WTC11 (cell line): ENCODE measurements at regions not wholly inside any gene's neighbourhood (a gene's known extent, or its start where the extent isn't known, plus 50 kb on each side); places are given as distances from the start of the nearest gene placed in this dataset.

ENCODE experiments used
- ATAC-seq: fragments of 200-7000 bp; cut with Tn5 transposase; 2 replicates; pipeline ENCODE4 v1.10.0; 2021; ENCODE audit warnings: mild to moderate bottlenecking, moderate library complexity
- CTCF ChIA-PET: fragments of 300-600 bp; sonication (Branson Sonifier 250); formaldehyde crosslinking; loops from one replicate; lab custom pipeline; 2021; ENCODE audit warnings: antibody characterized with exemption; lab: Charles Lee
- POLR2A ChIA-PET: fragments of 350-600 bp; sonication (Branson Sonifier 250); formaldehyde crosslinking; loops from one replicate; lab custom pipeline; 2021; ENCODE audit warnings: antibody characterized with exemption; lab: Charles Lee
- DNase-seq: peaks from one replicate; pipeline ENCODE4 v3.0.0; 2021; ENCODE audit warnings: low spot score
- H3K27ac Mint-ChIP-seq: 2 replicates; pipeline ENCODE4 v1.8.0; 2021; ENCODE audit warnings: mixed read lengths
- H3K27me3 Mint-ChIP-seq: 2 replicates; pipeline ENCODE4 v1.8.0; 2021; ENCODE audit warnings: low read depth, mild to moderate bottlenecking, moderate library complexity, mixed read lengths
- H3K36me3 Mint-ChIP-seq: 2 replicates; pipeline ENCODE4 v1.8.0; 2021; ENCODE audit warnings: mixed read lengths
- H3K4me1 Mint-ChIP-seq: 2 replicates; pipeline ENCODE4 v1.8.0; 2022; ENCODE audit warnings: mixed read lengths
- H3K4me3 Mint-ChIP-seq: 2 replicates; pipeline ENCODE4 v1.8.0; 2021; ENCODE audit warnings: mild to moderate bottlenecking, moderate library complexity, mixed read lengths
- H3K9me3 Mint-ChIP-seq: 2 replicates; pipeline ENCODE4 v1.8.0; 2021; ENCODE audit warnings: mixed read lengths
- GABPB1 ChIP-seq: sonication (generic); formaldehyde crosslinking; IDR thresholded peaks from 2 replicates; pipeline ENCODE4 v1.8.1; 2023; ENCODE audit warnings: mild to moderate bottlenecking, missing genetic modification reagents
- IRF2 ChIP-seq: sonication (generic); formaldehyde crosslinking; IDR thresholded peaks from 2 replicates; pipeline ENCODE4 v1.8.0; 2022; ENCODE audit warnings: low read depth, missing genetic modification reagents, borderline replicate concordance
- JUN ChIP-seq: sonication (generic); formaldehyde crosslinking; IDR thresholded peaks from 2 replicates; pipeline ENCODE4 v1.8.0; 2023; ENCODE audit warnings: mild to moderate bottlenecking, missing genetic modification reagents
- NFATC4 ChIP-seq: fragments of 250-450 bp; sonication (Bioruptor Pico); IDR thresholded peaks from 2 replicates; pipeline ENCODE4 v1.9.0; 2021; ENCODE audit warnings: mild to moderate bottlenecking
- NFE2L1 ChIP-seq: sonication (generic); formaldehyde crosslinking; IDR thresholded peaks from 2 replicates; pipeline ENCODE4 v1.8.1; 2023; ENCODE audit warnings: missing genetic modification reagents
- NR3C1 ChIP-seq: sonication (generic); formaldehyde crosslinking; conservative IDR thresholded peaks from 2 replicates; pipeline ENCODE4 v1.8.1; 2023; ENCODE audit warnings: low read depth, mild to moderate bottlenecking, missing genetic modification reagents
- SMAD4 ChIP-seq: sonication (generic); formaldehyde crosslinking; IDR thresholded peaks from 2 replicates; pipeline ENCODE4 v1.8.0; 2022; ENCODE audit warnings: mild to moderate bottlenecking, missing genetic modification reagents
- STAT6 ChIP-seq: sonication (generic); formaldehyde crosslinking; conservative IDR thresholded peaks from 2 replicates; pipeline ENCODE4 v1.8.1; 2023; ENCODE audit warnings: mild to moderate bottlenecking, low read depth, missing genetic modification reagents, moderate library complexity
- TCF7 ChIP-seq: sonication (generic); formaldehyde crosslinking; IDR thresholded peaks from 2 replicates; pipeline ENCODE4 v1.8.0; 2022; ENCODE audit warnings: mild to moderate bottlenecking, low read depth, missing genetic modification reagents, moderate library complexity
- TEAD1 ChIP-seq: sonication (generic); formaldehyde crosslinking; IDR thresholded peaks from 2 replicates; pipeline ENCODE4 v1.8.0; 2022; ENCODE audit warnings: mild to moderate bottlenecking, missing genetic modification reagents
- TP53 ChIP-seq: sonication (generic); formaldehyde crosslinking; IDR thresholded peaks from 2 replicates; pipeline ENCODE4 v1.8.1; 2023; ENCODE audit warnings: mild to moderate bottlenecking, missing genetic modification reagents
- ZNF121 ChIP-seq: sonication (generic); formaldehyde crosslinking; IDR thresholded peaks from 2 replicates; pipeline ENCODE4 v1.8.0; 2023; ENCODE audit warnings: missing genetic modification reagents
- ZNF219 ChIP-seq: sonication (generic); formaldehyde crosslinking; IDR thresholded peaks from 2 replicates; pipeline ENCODE4 v1.8.0; 2023; ENCODE audit warnings: missing genetic modification reagents, mild to moderate bottlenecking, borderline replicate concordance
- ZNF416 ChIP-seq: fragments of 250-450 bp; sonication (Bioruptor Pico); IDR thresholded peaks from 2 replicates; pipeline ENCODE4 v1.9.0; 2021; ENCODE audit warnings: mild to moderate bottlenecking, inconsistent platforms
- ZNF423 ChIP-seq: fragments of 250-450 bp; sonication (Bioruptor Pico); IDR thresholded peaks from 2 replicates; pipeline ENCODE4 v2.1.2; 2022; ENCODE audit warnings: mild to moderate bottlenecking, moderate library complexity
- ZNF532 ChIP-seq: fragments of 250-450 bp; sonication (Bioruptor Pico); IDR thresholded peaks from 2 replicates; pipeline ENCODE4 v1.9.0; 2021; ENCODE audit warnings: mild to moderate bottlenecking, borderline replicate concordance
- TF ChIP-seq, protein P1 (sequence below): sonication (generic); formaldehyde crosslinking; IDR thresholded peaks from 2 replicates; pipeline ENCODE4 v1.8.0; 2023; ENCODE audit warnings: missing genetic modification reagents
- TF ChIP-seq, protein P2 (sequence below): sonication (generic); formaldehyde crosslinking; IDR thresholded peaks from 2 replicates; pipeline ENCODE4 v1.8.0; 2022; ENCODE audit warnings: missing genetic modification reagents
- TF ChIP-seq, protein P3 (sequence below): sonication (generic); formaldehyde crosslinking; IDR thresholded peaks from 2 replicates; pipeline ENCODE4 v1.8.1; 2023; ENCODE audit warnings: mild to moderate bottlenecking, missing genetic modification reagents
- TF ChIP-seq, protein P4 (sequence below): sonication (generic); formaldehyde crosslinking; IDR thresholded peaks from 2 replicates; pipeline ENCODE4 v1.8.1; 2022; ENCODE audit warnings: missing genetic modification reagents, borderline replicate concordance

- no peaks in the 10 kb centered on the region for H3K9me3 Mint-ChIP-seq
- TF ChIP-seq ZNF532 (no peak), NR3C1 (CRISPR knock-in tag) (no peak), TP53 (CRISPR knock-in tag) (no peak), TEAD1 (CRISPR knock-in tag) (no peak), NFE2L1 (CRISPR knock-in tag) (no peak), JUN (CRISPR knock-in tag) (no peak), ZNF121 (CRISPR knock-in tag) (no peak)
- TF ChIP-seq, protein P1, sequence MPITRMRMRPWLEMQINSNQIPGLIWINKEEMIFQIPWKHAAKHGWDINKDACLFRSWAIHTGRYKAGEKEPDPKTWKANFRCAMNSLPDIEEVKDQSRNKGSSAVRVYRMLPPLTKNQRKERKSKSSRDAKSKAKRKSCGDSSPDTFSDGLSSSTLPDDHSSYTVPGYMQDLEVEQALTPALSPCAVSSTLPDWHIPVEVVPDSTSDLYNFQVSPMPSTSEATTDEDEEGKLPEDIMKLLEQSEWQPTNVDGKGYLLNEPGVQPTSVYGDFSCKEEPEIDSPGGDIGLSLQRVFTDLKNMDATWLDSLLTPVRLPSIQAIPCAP (CRISPR knock-in tag): no peak
- TF ChIP-seq, protein P2, sequence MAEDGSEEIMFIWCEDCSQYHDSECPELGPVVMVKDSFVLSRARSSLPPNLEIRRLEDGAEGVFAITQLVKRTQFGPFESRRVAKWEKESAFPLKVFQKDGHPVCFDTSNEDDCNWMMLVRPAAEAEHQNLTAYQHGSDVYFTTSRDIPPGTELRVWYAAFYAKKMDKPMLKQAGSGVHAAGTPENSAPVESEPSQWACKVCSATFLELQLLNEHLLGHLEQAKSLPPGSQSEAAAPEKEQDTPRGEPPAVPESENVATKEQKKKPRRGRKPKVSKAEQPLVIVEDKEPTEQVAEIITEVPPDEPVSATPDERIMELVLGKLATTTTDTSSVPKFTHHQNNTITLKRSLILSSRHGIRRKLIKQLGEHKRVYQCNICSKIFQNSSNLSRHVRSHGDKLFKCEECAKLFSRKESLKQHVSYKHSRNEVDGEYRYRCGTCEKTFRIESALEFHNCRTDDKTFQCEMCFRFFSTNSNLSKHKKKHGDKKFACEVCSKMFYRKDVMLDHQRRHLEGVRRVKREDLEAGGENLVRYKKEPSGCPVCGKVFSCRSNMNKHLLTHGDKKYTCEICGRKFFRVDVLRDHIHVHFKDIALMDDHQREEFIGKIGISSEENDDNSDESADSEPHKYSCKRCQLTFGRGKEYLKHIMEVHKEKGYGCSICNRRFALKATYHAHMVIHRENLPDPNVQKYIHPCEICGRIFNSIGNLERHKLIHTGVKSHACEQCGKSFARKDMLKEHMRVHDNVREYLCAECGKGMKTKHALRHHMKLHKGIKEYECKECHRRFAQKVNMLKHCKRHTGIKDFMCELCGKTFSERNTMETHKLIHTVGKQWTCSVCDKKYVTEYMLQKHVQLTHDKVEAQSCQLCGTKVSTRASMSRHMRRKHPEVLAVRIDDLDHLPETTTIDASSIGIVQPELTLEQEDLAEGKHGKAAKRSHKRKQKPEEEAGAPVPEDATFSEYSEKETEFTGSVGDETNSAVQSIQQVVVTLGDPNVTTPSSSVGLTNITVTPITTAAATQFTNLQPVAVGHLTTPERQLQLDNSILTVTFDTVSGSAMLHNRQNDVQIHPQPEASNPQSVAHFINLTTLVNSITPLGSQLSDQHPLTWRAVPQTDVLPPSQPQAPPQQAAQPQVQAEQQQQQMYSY (CRISPR knock-in tag): no peak
- H3K4me1 Mint-ChIP-seq: peaks cover 12% of the 10 kb centered on the region
- DNase-seq (no peak), ATAC-seq (no peak)
- ChIA-PET POLR2A (no interaction called here), CTCF (no interaction called here)
- no peaks in the 10 kb centered on the region for H3K36me3 Mint-ChIP-seq
- H3K4me3 Mint-ChIP-seq: no peak overlapping the region
- no peak overlapping the region for H3K27ac Mint-ChIP-seq
- H3K27me3 Mint-ChIP-seq: no peaks in the 10 kb centered on the region
These were observed 1466.4 kb downstream of the FAM181B start for GRCh38 chr11:81267246-81267645.

DNA sequence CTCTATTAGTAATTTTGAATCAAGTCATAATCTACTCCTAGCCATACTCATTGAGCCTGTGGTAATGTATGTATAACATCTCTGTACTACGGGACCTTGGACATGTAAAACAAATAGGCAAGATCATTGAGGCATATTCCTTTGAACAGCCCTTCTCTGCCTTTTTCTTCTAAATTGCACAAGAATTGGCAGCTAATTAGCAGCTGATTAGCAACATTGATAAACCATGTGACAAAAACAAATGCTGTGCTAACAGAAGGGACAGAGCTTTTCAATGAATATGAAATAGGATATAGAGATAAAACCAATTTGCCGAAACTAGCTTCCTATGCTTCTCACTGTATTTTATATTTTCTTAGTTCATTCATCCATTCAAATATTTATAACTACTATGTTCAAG lies 1474.2 kb downstream of the FAM181B start:
- H3K27ac Mint-ChIP-seq: no peak overlapping the region
- no peaks in the 10 kb centered on the region for H3K27me3 Mint-ChIP-seq
- POLR2A ChIA-PET: no interaction called here
- no peaks in the 10 kb centered on the region for H3K9me3 Mint-ChIP-seq
- CTCF ChIA-PET: no interaction called here
- ATAC-seq: no peak
- no peak for TF ChIP-seq ZNF416 (CRISPR knock-in tag)
- TF ChIP-seq, protein P3, sequence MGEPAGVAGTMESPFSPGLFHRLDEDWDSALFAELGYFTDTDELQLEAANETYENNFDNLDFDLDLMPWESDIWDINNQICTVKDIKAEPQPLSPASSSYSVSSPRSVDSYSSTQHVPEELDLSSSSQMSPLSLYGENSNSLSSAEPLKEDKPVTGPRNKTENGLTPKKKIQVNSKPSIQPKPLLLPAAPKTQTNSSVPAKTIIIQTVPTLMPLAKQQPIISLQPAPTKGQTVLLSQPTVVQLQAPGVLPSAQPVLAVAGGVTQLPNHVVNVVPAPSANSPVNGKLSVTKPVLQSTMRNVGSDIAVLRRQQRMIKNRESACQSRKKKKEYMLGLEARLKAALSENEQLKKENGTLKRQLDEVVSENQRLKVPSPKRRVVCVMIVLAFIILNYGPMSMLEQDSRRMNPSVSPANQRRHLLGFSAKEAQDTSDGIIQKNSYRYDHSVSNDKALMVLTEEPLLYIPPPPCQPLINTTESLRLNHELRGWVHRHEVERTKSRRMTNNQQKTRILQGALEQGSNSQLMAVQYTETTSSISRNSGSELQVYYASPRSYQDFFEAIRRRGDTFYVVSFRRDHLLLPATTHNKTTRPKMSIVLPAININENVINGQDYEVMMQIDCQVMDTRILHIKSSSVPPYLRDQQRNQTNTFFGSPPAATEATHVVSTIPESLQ (CRISPR knock-in tag): no peak
- TF ChIP-seq ZNF219 (CRISPR knock-in tag): no peak
- TF ChIP-seq, protein P4, sequence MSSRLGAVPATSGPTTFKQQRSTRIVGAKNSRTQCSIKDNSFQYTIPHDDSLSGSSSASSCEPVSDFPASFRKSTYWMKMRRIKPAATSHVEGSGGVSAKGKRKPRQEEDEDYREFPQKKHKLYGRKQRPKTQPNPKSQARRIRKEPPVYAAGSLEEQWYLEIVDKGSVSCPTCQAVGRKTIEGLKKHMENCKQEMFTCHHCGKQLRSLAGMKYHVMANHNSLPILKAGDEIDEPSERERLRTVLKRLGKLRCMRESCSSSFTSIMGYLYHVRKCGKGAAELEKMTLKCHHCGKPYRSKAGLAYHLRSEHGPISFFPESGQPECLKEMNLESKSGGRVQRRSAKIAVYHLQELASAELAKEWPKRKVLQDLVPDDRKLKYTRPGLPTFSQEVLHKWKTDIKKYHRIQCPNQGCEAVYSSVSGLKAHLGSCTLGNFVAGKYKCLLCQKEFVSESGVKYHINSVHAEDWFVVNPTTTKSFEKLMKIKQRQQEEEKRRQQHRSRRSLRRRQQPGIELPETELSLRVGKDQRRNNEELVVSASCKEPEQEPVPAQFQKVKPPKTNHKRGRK (CRISPR knock-in tag): no peak
- TF ChIP-seq ZNF423 (CRISPR knock-in tag): no peak
- no peak for TF ChIP-seq STAT6 (CRISPR knock-in tag)
- TF ChIP-seq TCF7 (CRISPR knock-in tag): no peak
- TF ChIP-seq GABPB1 (CRISPR knock-in tag): no peak
- TF ChIP-seq SMAD4 (CRISPR knock-in tag): no peak
- no peak for TF ChIP-seq NFATC4 (CRISPR knock-in tag)
- no peak for TF ChIP-seq IRF2 (CRISPR knock-in tag)
- no peak for DNase-seq
- H3K4me1 Mint-ChIP-seq: no peaks in the 10 kb centered on the region
- H3K4me3 Mint-ChIP-seq: no peak overlapping the region
- no peaks in the 10 kb centered on the region for H3K36me3 Mint-ChIP-seq
